ENCODE measurements at regions not wholly inside any gene's neighbourhood (a gene's known extent, or its start where the extent isn't known, plus 50 kb on each side); places are given as distances from the start of the nearest gene placed in this dataset.

- TF ChIP-seq, protein P1, sequence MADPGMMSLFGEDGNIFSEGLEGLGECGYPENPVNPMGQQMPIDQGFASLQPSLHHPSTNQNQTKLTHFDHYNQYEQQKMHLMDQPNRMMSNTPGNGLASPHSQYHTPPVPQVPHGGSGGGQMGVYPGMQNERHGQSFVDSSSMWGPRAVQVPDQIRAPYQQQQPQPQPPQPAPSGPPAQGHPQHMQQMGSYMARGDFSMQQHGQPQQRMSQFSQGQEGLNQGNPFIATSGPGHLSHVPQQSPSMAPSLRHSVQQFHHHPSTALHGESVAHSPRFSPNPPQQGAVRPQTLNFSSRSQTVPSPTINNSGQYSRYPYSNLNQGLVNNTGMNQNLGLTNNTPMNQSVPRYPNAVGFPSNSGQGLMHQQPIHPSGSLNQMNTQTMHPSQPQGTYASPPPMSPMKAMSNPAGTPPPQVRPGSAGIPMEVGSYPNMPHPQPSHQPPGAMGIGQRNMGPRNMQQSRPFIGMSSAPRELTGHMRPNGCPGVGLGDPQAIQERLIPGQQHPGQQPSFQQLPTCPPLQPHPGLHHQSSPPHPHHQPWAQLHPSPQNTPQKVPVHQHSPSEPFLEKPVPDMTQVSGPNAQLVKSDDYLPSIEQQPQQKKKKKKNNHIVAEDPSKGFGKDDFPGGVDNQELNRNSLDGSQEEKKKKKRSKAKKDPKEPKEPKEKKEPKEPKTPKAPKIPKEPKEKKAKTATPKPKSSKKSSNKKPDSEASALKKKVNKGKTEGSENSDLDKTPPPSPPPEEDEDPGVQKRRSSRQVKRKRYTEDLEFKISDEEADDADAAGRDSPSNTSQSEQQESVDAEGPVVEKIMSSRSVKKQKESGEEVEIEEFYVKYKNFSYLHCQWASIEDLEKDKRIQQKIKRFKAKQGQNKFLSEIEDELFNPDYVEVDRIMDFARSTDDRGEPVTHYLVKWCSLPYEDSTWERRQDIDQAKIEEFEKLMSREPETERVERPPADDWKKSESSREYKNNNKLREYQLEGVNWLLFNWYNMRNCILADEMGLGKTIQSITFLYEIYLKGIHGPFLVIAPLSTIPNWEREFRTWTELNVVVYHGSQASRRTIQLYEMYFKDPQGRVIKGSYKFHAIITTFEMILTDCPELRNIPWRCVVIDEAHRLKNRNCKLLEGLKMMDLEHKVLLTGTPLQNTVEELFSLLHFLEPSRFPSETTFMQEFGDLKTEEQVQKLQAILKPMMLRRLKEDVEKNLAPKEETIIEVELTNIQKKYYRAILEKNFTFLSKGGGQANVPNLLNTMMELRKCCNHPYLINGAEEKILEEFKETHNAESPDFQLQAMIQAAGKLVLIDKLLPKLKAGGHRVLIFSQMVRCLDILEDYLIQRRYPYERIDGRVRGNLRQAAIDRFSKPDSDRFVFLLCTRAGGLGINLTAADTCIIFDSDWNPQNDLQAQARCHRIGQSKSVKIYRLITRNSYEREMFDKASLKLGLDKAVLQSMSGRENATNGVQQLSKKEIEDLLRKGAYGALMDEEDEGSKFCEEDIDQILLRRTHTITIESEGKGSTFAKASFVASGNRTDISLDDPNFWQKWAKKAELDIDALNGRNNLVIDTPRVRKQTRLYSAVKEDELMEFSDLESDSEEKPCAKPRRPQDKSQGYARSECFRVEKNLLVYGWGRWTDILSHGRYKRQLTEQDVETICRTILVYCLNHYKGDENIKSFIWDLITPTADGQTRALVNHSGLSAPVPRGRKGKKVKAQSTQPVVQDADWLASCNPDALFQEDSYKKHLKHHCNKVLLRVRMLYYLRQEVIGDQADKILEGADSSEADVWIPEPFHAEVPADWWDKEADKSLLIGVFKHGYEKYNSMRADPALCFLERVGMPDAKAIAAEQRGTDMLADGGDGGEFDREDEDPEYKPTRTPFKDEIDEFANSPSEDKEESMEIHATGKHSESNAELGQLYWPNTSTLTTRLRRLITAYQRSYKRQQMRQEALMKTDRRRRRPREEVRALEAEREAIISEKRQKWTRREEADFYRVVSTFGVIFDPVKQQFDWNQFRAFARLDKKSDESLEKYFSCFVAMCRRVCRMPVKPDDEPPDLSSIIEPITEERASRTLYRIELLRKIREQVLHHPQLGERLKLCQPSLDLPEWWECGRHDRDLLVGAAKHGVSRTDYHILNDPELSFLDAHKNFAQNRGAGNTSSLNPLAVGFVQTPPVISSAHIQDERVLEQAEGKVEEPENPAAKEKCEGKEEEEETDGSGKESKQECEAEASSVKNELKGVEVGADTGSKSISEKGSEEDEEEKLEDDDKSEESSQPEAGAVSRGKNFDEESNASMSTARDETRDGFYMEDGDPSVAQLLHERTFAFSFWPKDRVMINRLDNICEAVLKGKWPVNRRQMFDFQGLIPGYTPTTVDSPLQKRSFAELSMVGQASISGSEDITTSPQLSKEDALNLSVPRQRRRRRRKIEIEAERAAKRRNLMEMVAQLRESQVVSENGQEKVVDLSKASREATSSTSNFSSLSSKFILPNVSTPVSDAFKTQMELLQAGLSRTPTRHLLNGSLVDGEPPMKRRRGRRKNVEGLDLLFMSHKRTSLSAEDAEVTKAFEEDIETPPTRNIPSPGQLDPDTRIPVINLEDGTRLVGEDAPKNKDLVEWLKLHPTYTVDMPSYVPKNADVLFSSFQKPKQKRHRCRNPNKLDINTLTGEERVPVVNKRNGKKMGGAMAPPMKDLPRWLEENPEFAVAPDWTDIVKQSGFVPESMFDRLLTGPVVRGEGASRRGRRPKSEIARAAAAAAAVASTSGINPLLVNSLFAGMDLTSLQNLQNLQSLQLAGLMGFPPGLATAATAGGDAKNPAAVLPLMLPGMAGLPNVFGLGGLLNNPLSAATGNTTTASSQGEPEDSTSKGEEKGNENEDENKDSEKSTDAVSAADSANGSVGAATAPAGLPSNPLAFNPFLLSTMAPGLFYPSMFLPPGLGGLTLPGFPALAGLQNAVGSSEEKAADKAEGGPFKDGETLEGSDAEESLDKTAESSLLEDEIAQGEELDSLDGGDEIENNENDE (IDR thresholded peaks at IDR 0.05; ENCODE audit: insufficient replicate concordance, low read length): no peak
- TF ChIP-seq BACH1 (IDR thresholded peaks at IDR 0.05; ENCODE audit: low read length): no peak
- TF ChIP-seq TAF1 (IDR thresholded peaks at IDR 0.05; ENCODE audit: low read depth, low read length): no peak
- no peak for TF ChIP-seq CHD1 (IDR thresholded peaks at IDR 0.05; ENCODE audit: low read depth, low read length)
- no peak for TF ChIP-seq ATF2 (IDR thresholded peaks at IDR 0.05; ENCODE audit: low read length)
- TF ChIP-seq SIN3A (conservative IDR thresholded peaks at IDR 0.05 in 1 of 2, IDR thresholded peaks at IDR 0.05 in 1 of 2; ENCODE audit: low read depth in 1 of 2, low read length in 2 of 2): no peak
- TF ChIP-seq PHF8 (conservative IDR thresholded peaks at IDR 0.05; ENCODE audit: low read depth, low read length): no peak
- no peak for TF ChIP-seq ZNF274 (IDR thresholded peaks at IDR 0.05; ENCODE audit: borderline replicate concordance, extremely low read depth, low read length)
- no peak for TF ChIP-seq CEBPB (IDR thresholded peaks at IDR 0.05; ENCODE audit: low read depth, low read length)
Observed at GRCh38 chr5:74530326-74531050, 110.0 kb downstream of the ENC1 start (continued).
